ENCODE measurements at regions not wholly inside any gene's neighbourhood (a gene's known extent, or its start where the extent isn't known, plus 50 kb on each side); places are given as distances from the start of the nearest gene placed in this dataset.

DNA sequence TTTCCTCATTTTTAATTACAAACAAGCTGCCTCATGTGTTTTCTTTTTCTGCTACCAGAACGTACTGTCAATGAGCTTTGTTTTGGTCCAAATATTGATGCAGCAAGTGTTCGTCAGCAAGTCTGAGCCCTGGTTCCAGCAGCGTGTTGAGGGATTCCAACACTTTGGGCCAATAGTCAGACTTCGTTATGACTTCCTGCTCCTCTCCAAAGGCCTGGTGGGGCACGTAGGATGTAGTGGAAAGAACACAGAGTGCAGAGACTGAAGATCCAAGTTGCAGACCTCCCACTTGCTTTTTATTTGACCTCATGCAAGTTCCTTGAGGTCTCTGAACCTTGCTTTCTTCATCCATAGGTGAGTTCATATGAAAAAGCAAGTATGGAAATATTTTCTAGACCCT, 138.2 kb downstream of the BBOX1 start:
- TF ChIP-seq, protein P1, sequence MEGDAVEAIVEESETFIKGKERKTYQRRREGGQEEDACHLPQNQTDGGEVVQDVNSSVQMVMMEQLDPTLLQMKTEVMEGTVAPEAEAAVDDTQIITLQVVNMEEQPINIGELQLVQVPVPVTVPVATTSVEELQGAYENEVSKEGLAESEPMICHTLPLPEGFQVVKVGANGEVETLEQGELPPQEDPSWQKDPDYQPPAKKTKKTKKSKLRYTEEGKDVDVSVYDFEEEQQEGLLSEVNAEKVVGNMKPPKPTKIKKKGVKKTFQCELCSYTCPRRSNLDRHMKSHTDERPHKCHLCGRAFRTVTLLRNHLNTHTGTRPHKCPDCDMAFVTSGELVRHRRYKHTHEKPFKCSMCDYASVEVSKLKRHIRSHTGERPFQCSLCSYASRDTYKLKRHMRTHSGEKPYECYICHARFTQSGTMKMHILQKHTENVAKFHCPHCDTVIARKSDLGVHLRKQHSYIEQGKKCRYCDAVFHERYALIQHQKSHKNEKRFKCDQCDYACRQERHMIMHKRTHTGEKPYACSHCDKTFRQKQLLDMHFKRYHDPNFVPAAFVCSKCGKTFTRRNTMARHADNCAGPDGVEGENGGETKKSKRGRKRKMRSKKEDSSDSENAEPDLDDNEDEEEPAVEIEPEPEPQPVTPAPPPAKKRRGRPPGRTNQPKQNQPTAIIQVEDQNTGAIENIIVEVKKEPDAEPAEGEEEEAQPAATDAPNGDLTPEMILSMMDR (IDR thresholded peaks at IDR 0.05), result no peak
- TF ChIP-seq EP300 (IDR thresholded peaks at IDR 0.05), result no peak
- TF ChIP-seq ZNF302 (CRISPR knock-in tag; IDR thresholded peaks at IDR 0.05), result no peak
- TF ChIP-seq, protein P2, sequence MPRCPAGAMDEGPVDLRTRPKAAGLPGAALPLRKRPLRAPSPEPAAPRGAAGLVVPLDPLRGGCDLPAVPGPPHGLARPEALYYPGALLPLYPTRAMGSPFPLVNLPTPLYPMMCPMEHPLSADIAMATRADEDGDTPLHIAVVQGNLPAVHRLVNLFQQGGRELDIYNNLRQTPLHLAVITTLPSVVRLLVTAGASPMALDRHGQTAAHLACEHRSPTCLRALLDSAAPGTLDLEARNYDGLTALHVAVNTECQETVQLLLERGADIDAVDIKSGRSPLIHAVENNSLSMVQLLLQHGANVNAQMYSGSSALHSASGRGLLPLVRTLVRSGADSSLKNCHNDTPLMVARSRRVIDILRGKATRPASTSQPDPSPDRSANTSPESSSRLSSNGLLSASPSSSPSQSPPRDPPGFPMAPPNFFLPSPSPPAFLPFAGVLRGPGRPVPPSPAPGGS (IDR thresholded peaks at IDR 0.05), result no peak
- TF ChIP-seq POLR2A (IDR thresholded peaks at IDR 0.05; ENCODE audit: low read length), result no peak
- TF ChIP-seq, protein P3, sequence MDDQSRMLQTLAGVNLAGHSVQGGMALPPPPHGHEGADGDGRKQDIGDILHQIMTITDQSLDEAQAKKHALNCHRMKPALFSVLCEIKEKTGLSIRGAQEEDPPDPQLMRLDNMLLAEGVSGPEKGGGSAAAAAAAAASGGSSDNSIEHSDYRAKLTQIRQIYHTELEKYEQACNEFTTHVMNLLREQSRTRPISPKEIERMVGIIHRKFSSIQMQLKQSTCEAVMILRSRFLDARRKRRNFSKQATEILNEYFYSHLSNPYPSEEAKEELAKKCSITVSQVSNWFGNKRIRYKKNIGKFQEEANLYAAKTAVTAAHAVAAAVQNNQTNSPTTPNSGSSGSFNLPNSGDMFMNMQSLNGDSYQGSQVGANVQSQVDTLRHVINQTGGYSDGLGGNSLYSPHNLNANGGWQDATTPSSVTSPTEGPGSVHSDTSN (IDR thresholded peaks at IDR 0.05), result no peak
- TF ChIP-seq CEBPB (IDR thresholded peaks at IDR 0.05), result no peak
- no peak for TF ChIP-seq CBX2 (IDR thresholded peaks at IDR 0.05; ENCODE audit: borderline replicate concordance, low read depth)
- no peak for TF ChIP-seq NFE2L2 (conservative IDR thresholded peaks at IDR 0.05; ENCODE audit: low read length)
- TF ChIP-seq, protein P4, sequence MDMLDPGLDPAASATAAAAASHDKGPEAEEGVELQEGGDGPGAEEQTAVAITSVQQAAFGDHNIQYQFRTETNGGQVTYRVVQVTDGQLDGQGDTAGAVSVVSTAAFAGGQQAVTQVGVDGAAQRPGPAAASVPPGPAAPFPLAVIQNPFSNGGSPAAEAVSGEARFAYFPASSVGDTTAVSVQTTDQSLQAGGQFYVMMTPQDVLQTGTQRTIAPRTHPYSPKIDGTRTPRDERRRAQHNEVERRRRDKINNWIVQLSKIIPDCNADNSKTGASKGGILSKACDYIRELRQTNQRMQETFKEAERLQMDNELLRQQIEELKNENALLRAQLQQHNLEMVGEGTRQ (IDR thresholded peaks at IDR 0.05), result no peak
- TF ChIP-seq JUNB (IDR thresholded peaks at IDR 0.05), result no peak
- no peak for TF ChIP-seq NR3C1 (IDR thresholded peaks at IDR 0.05)
